Naive thymus-derived CD4-positive, alpha-beta T cell (primary cell): ENCODE measurements at regions not wholly inside any gene's neighbourhood (a gene's known extent, or its start where the extent isn't known, plus 50 kb on each side); places are given as distances from the start of the nearest gene placed in this dataset.

Experiments used
- ATAC-seq: fragments of 150-1000 bp; cut with Tn5 transposase; 2 replicates; pipeline ENCODE4 v1.10.0; 2021; ENCODE audit warnings: mild to moderate bottlenecking, moderate library complexity
- CTCF ChIA-PET: fragments of 350-600 bp; sonication (Branson Sonifier 250); formaldehyde crosslinking; loops from one replicate; lab custom pipeline; 2021; ENCODE audit warnings: antibody characterized with exemption; lab: Charles Lee
- POLR2A ChIA-PET: fragments of 350-600 bp; sonication (Branson Sonifier 250); formaldehyde crosslinking; loops from one replicate; lab custom pipeline; 2021; ENCODE audit warnings: antibody characterized with exemption, inconsistent platforms; lab: Charles Lee
- DNase-seq, 9 donors: peaks; one replicate each; pipeline versions ENCODE4 v3.0.0 to v3.0.0-alpha.2; 2020 to 2022; ENCODE audit warnings: mixed read lengths in 1 of 9
- H3K27ac ChIP-seq: one replicate; pipeline ENCODE4 v1.7.0; 2013; ENCODE audit warnings: mild to moderate bottlenecking, low read depth, low read length, moderate library complexity
- H3K27me3 ChIP-seq, 2 donors: one replicate each; pipeline ENCODE4 v1.7.0; 2013; ENCODE audit warnings: low read length in 2 of 2, mild to moderate bottlenecking in 2 of 2, moderate library complexity in 2 of 2; ENCODE audit not compliant: control insufficient read depth in 2 of 2, insufficient read depth in 2 of 2
- H3K36me3 ChIP-seq, 3 experiments: 1 replicate in 2 of 3; 2 replicates in 1 of 3; pipeline ENCODE4 v1.7.0; 2013; ENCODE audit warnings: low read length in 3 of 3, mild to moderate bottlenecking in 3 of 3, moderate library complexity in 1 of 3; ENCODE audit not compliant: insufficient read depth in 3 of 3, control insufficient read depth in 2 of 3
- H3K4me1 ChIP-seq, 2 donors: one replicate each; pipeline ENCODE4 v1.7.0; 2013; ENCODE audit warnings: low read length in 2 of 2, mild to moderate bottlenecking in 2 of 2, moderate library complexity in 1 of 2; ENCODE audit not compliant: control insufficient read depth in 2 of 2, insufficient read depth in 2 of 2
- H3K4me3 ChIP-seq: 2 replicates; pipeline ENCODE4 v1.7.0; 2013; ENCODE audit warnings: mild to moderate bottlenecking, low read length
- H3K9me3 ChIP-seq, 3 experiments: 1 replicate in 2 of 3; 2 replicates in 1 of 3; pipeline ENCODE4 v1.7.0; 2013; ENCODE audit warnings: low read length in 3 of 3; ENCODE audit not compliant: control insufficient read depth in 2 of 3
- H3K27ac Mint-ChIP-seq, 9 donors: one replicate each; pipeline ENCODE4 v1.8.0; 2020 to 2022; ENCODE audit warnings: mixed read lengths in 9 of 9, mild to moderate bottlenecking in 8 of 9, moderate library complexity in 5 of 9, inconsistent platforms in 2 of 9
- H3K27me3 Mint-ChIP-seq, 5 donors: one replicate each; pipeline ENCODE4 v1.8.0; 2021 to 2022; ENCODE audit warnings: mixed read lengths in 5 of 5, mild to moderate bottlenecking in 1 of 5
- H3K36me3 Mint-ChIP-seq, 5 donors: one replicate each; pipeline ENCODE4 v1.8.0; 2020 to 2022; ENCODE audit warnings: mixed read lengths in 5 of 5, mild to moderate bottlenecking in 3 of 5, inconsistent platforms in 1 of 5
- H3K4me1 Mint-ChIP-seq, 7 donors: one replicate each; pipeline ENCODE4 v1.8.0; 2020 to 2022; ENCODE audit warnings: mixed read lengths in 7 of 7, mild to moderate bottlenecking in 3 of 7, inconsistent platforms in 1 of 7
- H3K4me3 Mint-ChIP-seq, 10 donors: one replicate each; pipeline ENCODE4 v1.8.0; 2020 to 2022; ENCODE audit warnings: mild to moderate bottlenecking in 10 of 10, mixed read lengths in 10 of 10, moderate library complexity in 6 of 10, inconsistent platforms in 2 of 10
- H3K9me3 Mint-ChIP-seq, 11 donors: one replicate each; pipeline ENCODE4 v1.8.0; 2020 to 2022; ENCODE audit warnings: mixed read lengths in 11 of 11, mild to moderate bottlenecking in 4 of 11, inconsistent platforms in 1 of 11, moderate library complexity in 1 of 11
- intact Hi-C, 2 donors: fragments of 100-400 bp; cut with micrococcal nuclease; formaldehyde crosslinking; loops; one replicate each; pipeline ENCODE4 v1.15.1; 2023

- no peaks in the 10 kb centered on the region for H3K27me3 Mint-ChIP-seq
- H3K36me3 ChIP-seq: no peaks in the 10 kb centered on the region
- intact Hi-C loops: no loop called here
- H3K9me3 Mint-ChIP-seq: peaks cover 1 to 29% (median 9%) of the 10 kb centered on the region in 11 donors
- H3K27me3 ChIP-seq: no peaks in the 10 kb centered on the region
- H3K4me3 Mint-ChIP-seq: no peak overlapping the region
- H3K27ac ChIP-seq: no peak overlapping the region
- H3K27ac Mint-ChIP-seq: no peak overlapping the region
- no peak for DNase-seq
- no peaks in the 10 kb centered on the region for H3K9me3 ChIP-seq
- ChIA-PET POLR2A (no interaction called here), CTCF (no interaction called here)
- no peaks in the 10 kb centered on the region for H3K4me1 Mint-ChIP-seq
- no peak for ATAC-seq
- H3K4me3 ChIP-seq: no peak overlapping the region
- no peaks in the 10 kb centered on the region for H3K36me3 Mint-ChIP-seq
- no peaks in the 10 kb centered on the region for H3K4me1 ChIP-seq
Observed at GRCh38 chr6:91562955-91563354, 976.1 kb upstream of the MAP3K7 start.

- ChIA-PET CTCF (no interaction called here), POLR2A (no interaction called here)
- no peaks in the 10 kb centered on the region for H3K27me3 ChIP-seq
- ATAC-seq (no peak), DNase-seq (no peak)
- Mint-ChIP-seq H3K4me1 (no peaks in the 10 kb centered on the region), H3K27ac (no peak overlapping the region), H3K4me3 (no peak overlapping the region), H3K27me3 (no peaks in the 10 kb centered on the region), H3K9me3 (peaks cover 0 to 29% (median 7%) of the 10 kb centered on the region in 11 donors), H3K36me3 (no peaks in the 10 kb centered on the region)
- no peak overlapping the region for H3K27ac ChIP-seq
- H3K36me3 ChIP-seq: no peaks in the 10 kb centered on the region
- intact Hi-C loops: no loop called here
- no peaks in the 10 kb centered on the region for H3K9me3 ChIP-seq
- H3K4me3 ChIP-seq: no peak overlapping the region
- no peaks in the 10 kb centered on the region for H3K4me1 ChIP-seq
Observed at GRCh38 chr6:91560409-91560808, 973.5 kb upstream of the MAP3K7 start.

- Mint-ChIP-seq H3K4me3 (no peak overlapping the region), H3K9me3 (peaks cover 0 to 15% (median 2%) of the 10 kb centered on the region in 11 donors), H3K36me3 (no peaks in the 10 kb centered on the region), H3K27me3 (no peaks in the 10 kb centered on the region), H3K4me1 (no peaks in the 10 kb centered on the region), H3K27ac (no peak overlapping the region)
- no peak overlapping the region for H3K27ac ChIP-seq
- H3K36me3 ChIP-seq: no peaks in the 10 kb centered on the region
- no peak overlapping the region for H3K4me3 ChIP-seq
- ChIA-PET POLR2A (interaction anchor here (0.6 kb wide), 1 partner anchor 31 kb away, joined by 3 read pairs; no protein-coding TSS in a partner anchor), CTCF (no interaction called here)
- intact Hi-C loops: no loop called here
- ATAC-seq: no peak
- no peaks in the 10 kb centered on the region for H3K4me1 ChIP-seq
- no peaks in the 10 kb centered on the region for H3K27me3 ChIP-seq
- H3K9me3 ChIP-seq: no peaks in the 10 kb centered on the region
- DNase-seq: no peak
Observed at GRCh38 chr6:91540902-91541301, 954.0 kb upstream of the MAP3K7 start.

GRCh38 chr6:91539456-91539855 is 952.6 kb upstream of the MAP3K7 start:
- no peak overlapping the region for H3K27ac Mint-ChIP-seq
- H3K9me3 Mint-ChIP-seq: peaks cover 0 to 15% (median 2%) of the 10 kb centered on the region in 11 donors
- H3K27me3 Mint-ChIP-seq: no peaks in the 10 kb centered on the region
- intact Hi-C loops: no loop called here
- Histone ChIP-seq H3K27me3 (no peaks in the 10 kb centered on the region), H3K4me3 (no peak overlapping the region), H3K4me1 (no peaks in the 10 kb centered on the region), H3K36me3 (no peaks in the 10 kb centered on the region), H3K9me3 (no peaks in the 10 kb centered on the region), H3K27ac (no peak overlapping the region)
- H3K4me3 Mint-ChIP-seq: no peak overlapping the region
- ChIA-PET POLR2A (no interaction called here), CTCF (no interaction called here)
- ATAC-seq: no peak
- DNase-seq: no peak
- H3K4me1 Mint-ChIP-seq: no peaks in the 10 kb centered on the region
- no peaks in the 10 kb centered on the region for H3K36me3 Mint-ChIP-seq

GRCh38 chr6:91538622-91539021 is 951.8 kb upstream of the MAP3K7 start:
- Histone ChIP-seq H3K4me1 (no peaks in the 10 kb centered on the region), H3K27me3 (no peaks in the 10 kb centered on the region), H3K9me3 (no peaks in the 10 kb centered on the region), H3K27ac (no peak overlapping the region), H3K36me3 (no peaks in the 10 kb centered on the region), H3K4me3 (no peak overlapping the region)
- Mint-ChIP-seq H3K4me3 (no peak overlapping the region), H3K9me3 (peaks cover 0 to 15% (median 2%) of the 10 kb centered on the region in 11 donors), H3K4me1 (no peaks in the 10 kb centered on the region), H3K36me3 (no peaks in the 10 kb centered on the region), H3K27ac (no peak overlapping the region), H3K27me3 (no peaks in the 10 kb centered on the region)
- ATAC-seq (no peak), DNase-seq (no peak)
- ChIA-PET POLR2A (no interaction called here), CTCF (no interaction called here)
- intact Hi-C loops: no loop called here

- Mint-ChIP-seq H3K36me3 (no peaks in the 10 kb centered on the region), H3K27ac (no peak overlapping the region), H3K4me1 (no peaks in the 10 kb centered on the region), H3K4me3 (no peak overlapping the region), H3K9me3 (peaks cover 0 to 20% (median 0%) of the 10 kb centered on the region in 11 donors), H3K27me3 (no peaks in the 10 kb centered on the region)
- no peaks in the 10 kb centered on the region for H3K9me3 ChIP-seq
- H3K36me3 ChIP-seq: no peaks in the 10 kb centered on the region
- CTCF ChIA-PET: no interaction called here
- ATAC-seq (no peak), DNase-seq (no peak)
- H3K4me3 ChIP-seq: no peak overlapping the region
- POLR2A ChIA-PET: no interaction called here
- intact Hi-C loops: no loop called here
- no peak overlapping the region for H3K27ac ChIP-seq
- no peaks in the 10 kb centered on the region for H3K27me3 ChIP-seq
- H3K4me1 ChIP-seq: no peaks in the 10 kb centered on the region
Observed at GRCh38 chr6:91534614-91535013, 947.7 kb upstream of the MAP3K7 start.

GRCh38 chr6:91523511-91523910 is 936.6 kb upstream of the MAP3K7 start:
- H3K9me3 ChIP-seq: no peaks in the 10 kb centered on the region
- Mint-ChIP-seq H3K36me3 (no peaks in the 10 kb centered on the region), H3K4me1 (no peaks in the 10 kb centered on the region), H3K27me3 (no peaks in the 10 kb centered on the region), H3K9me3 (peaks cover 0 to 10% (median 2%) of the 10 kb centered on the region in 11 donors), H3K27ac (no peak overlapping the region), H3K4me3 (no peak overlapping the region)
- CTCF ChIA-PET: no interaction called here
- POLR2A ChIA-PET: no interaction called here
- no peak overlapping the region for H3K4me3 ChIP-seq
- H3K36me3 ChIP-seq: no peaks in the 10 kb centered on the region
- no peak for DNase-seq
- intact Hi-C loops: no loop called here
- no peak for ATAC-seq
- H3K27me3 ChIP-seq: no peaks in the 10 kb centered on the region
- no peaks in the 10 kb centered on the region for H3K4me1 ChIP-seq
- H3K27ac ChIP-seq: no peak overlapping the region
